ENCODE measurements at regions not wholly inside any gene's neighbourhood (a gene's known extent, or its start where the extent isn't known, plus 50 kb on each side); places are given as distances from the start of the nearest gene placed in this dataset.

- TF ChIP-seq, protein P1, sequence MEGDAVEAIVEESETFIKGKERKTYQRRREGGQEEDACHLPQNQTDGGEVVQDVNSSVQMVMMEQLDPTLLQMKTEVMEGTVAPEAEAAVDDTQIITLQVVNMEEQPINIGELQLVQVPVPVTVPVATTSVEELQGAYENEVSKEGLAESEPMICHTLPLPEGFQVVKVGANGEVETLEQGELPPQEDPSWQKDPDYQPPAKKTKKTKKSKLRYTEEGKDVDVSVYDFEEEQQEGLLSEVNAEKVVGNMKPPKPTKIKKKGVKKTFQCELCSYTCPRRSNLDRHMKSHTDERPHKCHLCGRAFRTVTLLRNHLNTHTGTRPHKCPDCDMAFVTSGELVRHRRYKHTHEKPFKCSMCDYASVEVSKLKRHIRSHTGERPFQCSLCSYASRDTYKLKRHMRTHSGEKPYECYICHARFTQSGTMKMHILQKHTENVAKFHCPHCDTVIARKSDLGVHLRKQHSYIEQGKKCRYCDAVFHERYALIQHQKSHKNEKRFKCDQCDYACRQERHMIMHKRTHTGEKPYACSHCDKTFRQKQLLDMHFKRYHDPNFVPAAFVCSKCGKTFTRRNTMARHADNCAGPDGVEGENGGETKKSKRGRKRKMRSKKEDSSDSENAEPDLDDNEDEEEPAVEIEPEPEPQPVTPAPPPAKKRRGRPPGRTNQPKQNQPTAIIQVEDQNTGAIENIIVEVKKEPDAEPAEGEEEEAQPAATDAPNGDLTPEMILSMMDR (IDR thresholded peaks at IDR 0.05; ENCODE audit: poor library complexity) = no peak
- TF ChIP-seq EZH2 (IDR thresholded peaks at IDR 0.05; ENCODE audit: borderline replicate concordance) (no peak), EZH2phosphoT487 (IDR thresholded peaks at IDR 0.05; ENCODE audit: low read depth, severe bottlenecking, unreplicated experiment) (no peak)
Measured at GRCh38 chr18:68507781-68508180, 207.1 kb downstream of the TMX3 start.

Data from hepatocyte (in vitro differentiated cells).